HepG2 (cell line): ENCODE measurements at regions not wholly inside any gene's neighbourhood (a gene's known extent, or its start where the extent isn't known, plus 50 kb on each side); places are given as distances from the start of the nearest gene placed in this dataset.
A peak's percentile ranks its signal among the peaks of the same experiment; 100 is the strongest.

Experiments
- ARID3A ChIP-seq: IDR thresholded peaks from 2 replicates; pipeline ENCODE4 v1.6.1; 2012; ENCODE audit warnings: low read depth, low read length, improper control_type of control experiment
- ATAD3A ChIP-seq: sonication (generic); formaldehyde crosslinking; IDR thresholded peaks from 2 replicates; pipeline ENCODE4 v1.4.0; 2020; ENCODE audit warnings: missing genetic modification reagents
- CCDC6 ChIP-seq: sonication (generic); formaldehyde crosslinking; IDR thresholded peaks from 2 replicates; pipeline ENCODE4 v1.8.1; 2022; ENCODE audit warnings: mild to moderate bottlenecking, missing genetic modification reagents, moderate library complexity
- GATA4 ChIP-seq: sonication (generic); IDR thresholded peaks from 2 replicates; pipeline ENCODE4 v1.6.1; 2016; ENCODE audit warnings: antibody characterized with exemption, low read depth, borderline replicate concordance
- GLI4 ChIP-seq: sonication (generic); formaldehyde crosslinking; IDR thresholded peaks from 2 replicates; pipeline ENCODE4 v1.5.1; 2020; ENCODE audit warnings: missing genetic modification reagents, mild to moderate bottlenecking, moderate library complexity, borderline replicate concordance
- GTF2F1 ChIP-seq: fragments of 150-350 bp; IDR thresholded peaks from 2 replicates; pipeline ENCODE4 v1.6.1; 2014; ENCODE audit warnings: low read length
- HMG20B ChIP-seq: conservative IDR thresholded peaks from 2 replicates; pipeline ENCODE4 v1.6.1; 2016; ENCODE audit warnings: missing genetic modification reagents, missing compliant biosample characterization
- HMGA1 ChIP-seq: sonication (generic); formaldehyde crosslinking; conservative IDR thresholded peaks from 2 replicates; pipeline ENCODE4 v1.4.0; 2020; ENCODE audit warnings: missing genetic modification reagents
- ISX ChIP-seq: sonication (generic); formaldehyde crosslinking; conservative IDR thresholded peaks from 2 replicates; pipeline ENCODE4 v1.5.0; 2020; ENCODE audit warnings: missing genetic modification reagents
- KDM3A ChIP-seq: IDR thresholded peaks from 2 replicates; pipeline ENCODE4 v1.6.1; 2018; ENCODE audit warnings: low read depth, missing compliant biosample characterization
- MED13 ChIP-seq: sonication (generic); formaldehyde crosslinking; IDR thresholded peaks from 2 replicates; pipeline ENCODE4 v1.5.0; 2020; ENCODE audit warnings: missing genetic modification reagents
- MZF1 ChIP-seq: sonication (generic); formaldehyde crosslinking; IDR thresholded peaks from 2 replicates; pipeline ENCODE4 v1.8.1; 2023; ENCODE audit warnings: mild to moderate bottlenecking, missing genetic modification reagents, borderline replicate concordance
- RFX5 ChIP-seq: IDR thresholded peaks from 2 replicates; pipeline ENCODE4 v1.6.1; 2011; ENCODE audit warnings: low read depth, low read length, improper control_type of control experiment
- RXRB ChIP-seq: IDR thresholded peaks from 2 replicates; pipeline ENCODE4 v1.6.1; 2016; ENCODE audit warnings: borderline replicate concordance, missing genetic modification reagents, missing compliant biosample characterization
- SKIL ChIP-seq: sonication (generic); formaldehyde crosslinking; IDR thresholded peaks from 2 replicates; pipeline ENCODE4 v1.8.0; 2022; ENCODE audit warnings: missing genetic modification reagents, mild to moderate bottlenecking, moderate library complexity, borderline replicate concordance
- SRSF1 ChIP-seq: fragments of 200-400 bp; formaldehyde crosslinking; optimal IDR thresholded peaks from 2 replicates; pipeline ENCODE3; 2017; ENCODE audit warnings: mild to moderate bottlenecking, low read depth, low read length, moderate library complexity
- SSRP1 ChIP-seq: IDR thresholded peaks from 2 replicates; pipeline ENCODE4 v1.6.1; 2016; ENCODE audit warnings: control low read depth
- THAP11 ChIP-seq: IDR thresholded peaks from 2 replicates; pipeline ENCODE4 v1.6.1; 2016; ENCODE audit warnings: missing biosample characterization, missing genetic modification reagents
- THRA ChIP-seq: sonication (generic); formaldehyde crosslinking; IDR thresholded peaks from 2 replicates; pipeline ENCODE4 v1.4.0; 2020; ENCODE audit warnings: missing genetic modification reagents, borderline replicate concordance
- THYN1 ChIP-seq: sonication (generic); formaldehyde crosslinking; IDR thresholded peaks from 2 replicates; pipeline ENCODE4 v1.8.1; 2023; ENCODE audit warnings: low read depth, mild to moderate bottlenecking, moderate library complexity, missing genetic modification reagents, borderline replicate concordance
- TMF1 ChIP-seq: sonication (generic); formaldehyde crosslinking; IDR thresholded peaks from 2 replicates; pipeline ENCODE4 v1.8.1; 2022; ENCODE audit warnings: low read depth, missing genetic modification reagents
- U2AF2 ChIP-seq: fragments of 200-400 bp; formaldehyde crosslinking; IDR thresholded peaks from 2 replicates; pipeline ENCODE4 v1.6.1; 2017; ENCODE audit warnings: low read depth, mild to moderate bottlenecking, low read length
- YEATS4 ChIP-seq: sonication (generic); formaldehyde crosslinking; IDR thresholded peaks from 2 replicates; pipeline ENCODE4 v1.4.0; 2020; ENCODE audit warnings: missing genetic modification reagents, borderline replicate concordance
- ZBTB7B ChIP-seq: sonication (generic); formaldehyde crosslinking; IDR thresholded peaks from 2 replicates; pipeline ENCODE4 v1.4.0; 2020; ENCODE audit warnings: missing genetic modification reagents
- ZKSCAN8 ChIP-seq: IDR thresholded peaks from 2 replicates; pipeline ENCODE4 v1.6.1; 2016; ENCODE audit warnings: borderline replicate concordance, missing genetic modification reagents, missing compliant biosample characterization
- ZZZ3 ChIP-seq: sonication (generic); formaldehyde crosslinking; IDR thresholded peaks from 2 replicates; pipeline ENCODE4 v1.4.0; 2020; ENCODE audit warnings: missing genetic modification reagents, mild to moderate bottlenecking, borderline replicate concordance

- TF ChIP-seq THYN1 (CRISPR knock-in tag): no peak
- no peak for TF ChIP-seq KDM3A (CRISPR knock-in tag)
- no peak for TF ChIP-seq ATAD3A
- peak; percentile 41; the same call in 1 of the 2 replicates for TF ChIP-seq ZBTB7B (CRISPR knock-in tag)
- no peak for TF ChIP-seq GLI4 (CRISPR knock-in tag)
- no peak for TF ChIP-seq MZF1 (CRISPR knock-in tag)
- no peak for TF ChIP-seq GATA4
- TF ChIP-seq GTF2F1: no peak
- no peak for TF ChIP-seq RFX5
- TF ChIP-seq MED13 (CRISPR knock-in tag): peak; percentile 57; the same call in 1 of the 2 replicates
- 0 out of 2 replicates have a peak, but pooled peaks have one; percentile 79 for TF ChIP-seq ISX (CRISPR knock-in tag)
- peak; percentile 74 for TF ChIP-seq ZZZ3 (CRISPR knock-in tag)
- TF ChIP-seq YEATS4 (CRISPR knock-in tag): peak; percentile 80
- no peak for TF ChIP-seq THRA (CRISPR knock-in tag)
- no peak; the same call in 1 of the 2 replicates for TF ChIP-seq HMG20B (CRISPR knock-in tag)
- no peak for TF ChIP-seq RXRB
- TF ChIP-seq SRSF1: peak; percentile 91
- TF ChIP-seq HMGA1 (CRISPR knock-in tag): no peak
- peak; percentile 61; the same call in 1 of the 2 replicates for TF ChIP-seq TMF1 (CRISPR knock-in tag)
- no peak for TF ChIP-seq ARID3A
- no peak for TF ChIP-seq SKIL (CRISPR knock-in tag)
- no peak; the same call in 1 of the 2 replicates for TF ChIP-seq CCDC6 (CRISPR knock-in tag)
- TF ChIP-seq U2AF2: no peak
- no peak for TF ChIP-seq THAP11
- no peak for TF ChIP-seq SSRP1 (CRISPR knock-in tag)
- no peak for TF ChIP-seq ZKSCAN8 (CRISPR knock-in tag)
Observed at GRCh38 chr13:50125554-50126262, 110.5 kb downstream of the KCNRG start (continued).
